SK-N-SH (cell line): ENCODE measurements at regions not wholly inside any gene's neighbourhood (a gene's known extent, or its start where the extent isn't known, plus 50 kb on each side); places are given as distances from the start of the nearest gene placed in this dataset.
A peak's percentile ranks its signal among the peaks of the same experiment; 100 is the strongest.

ENCODE experiments used
- CTCF ChIA-PET: fragments of 300-600, 350-600 bp; formaldehyde crosslinking; extraction: SDS; loops from one replicate; lab custom pipeline; 2021; lab: Yijun Ruan, JAX
- POLR2A ChIA-PET: fragments of 350-600 bp; sonication (Branson Sonifier 250); formaldehyde crosslinking; extraction: SDS; loops from one replicate; lab custom pipeline; 2020; ENCODE audit warnings: antibody characterized with exemption, inconsistent platforms; lab: Yijun Ruan, JAX
- DNase-seq: peaks from one replicate; pipeline ENCODE4 v3.0.0; 2012
- H2AFZ ChIP-seq: fragments of 200-600 bp; sonication (generic); 2 replicates; pipeline ENCODE4 v1.8.1; 2016; ENCODE audit warnings: antibody characterized with exemption, mild to moderate bottlenecking, low read depth
- H3F3A ChIP-seq: fragments of 200-600 bp; sonication (generic); replicated peaks from 2 replicates; pipeline ENCODE3; 2016; ENCODE audit warnings: antibody characterized with exemption, mild to moderate bottlenecking; ENCODE audit not compliant: insufficient read depth
- H3K27ac ChIP-seq, 2 experiments: fragments of 200-500 bp in 1 of 2; fragments of 200-600 bp in 1 of 2; sonication (Bioruptor generic) in 1 of 2; sonication (generic), shearing (Covaris generic) in 1 of 2; 2 replicates each; pipeline versions ENCODE4 v1.5.1 to v1.6.1; 2014 to 2016; ENCODE audit warnings: low read depth in 2 of 2, inconsistent platforms in 1 of 2, low read length in 1 of 2, mild to moderate bottlenecking in 1 of 2, mixed read lengths in 1 of 2
- H3K27me3 ChIP-seq: fragments of 200-600 bp; sonication (generic), shearing (Covaris generic); 2 replicates; pipeline ENCODE4 v1.6.1; 2016; ENCODE audit warnings: mixed run types; ENCODE audit not compliant: insufficient read depth
- H3K36me3 ChIP-seq, 2 experiments: fragments of 200-500 bp in 1 of 2; fragments of 200-600 bp in 1 of 2; sonication (Bioruptor generic) in 1 of 2; sonication (generic) in 1 of 2; replicated peaks in 1 of 2; 2 replicates each; pipeline versions ENCODE3 to v1.5.1; 2014 to 2016; ENCODE audit warnings: low read length in 1 of 2, mild to moderate bottlenecking in 1 of 2; ENCODE audit not compliant: insufficient read depth in 2 of 2, control insufficient read depth in 1 of 2
- H3K4me1 ChIP-seq, 2 experiments: fragments of 200-500 bp in 1 of 2; fragments of 200-600 bp in 1 of 2; sonication (Bioruptor generic) in 1 of 2; sonication (generic), shearing (Covaris generic) in 1 of 2; 2 replicates each; pipeline versions ENCODE4 v1.5.1 to v1.6.1; 2014 to 2016; ENCODE audit warnings: low read depth in 1 of 2, low read length in 1 of 2, mixed run types in 1 of 2; ENCODE audit not compliant: insufficient read depth in 2 of 2, control insufficient read depth in 1 of 2
- H3K4me2 ChIP-seq: fragments of 200-600 bp; sonication (generic), shearing (Covaris generic); 2 replicates; pipeline ENCODE4 v1.6.1; 2017; ENCODE audit warnings: mixed run types
- H3K4me3 ChIP-seq, 2 experiments: fragments of 200-500 bp in 1 of 2; fragments of 200-600 bp in 1 of 2; sonication (Bioruptor generic) in 1 of 2; sonication (generic), shearing (Covaris generic) in 1 of 2; 2 replicates each; pipeline versions ENCODE4 v1.5.1 to v1.8.1; 2014 to 2016; ENCODE audit warnings: low read depth in 2 of 2, inconsistent platforms in 1 of 2, low read length in 1 of 2, mild to moderate bottlenecking in 1 of 2, mixed read lengths in 1 of 2, moderate library complexity in 1 of 2
- H3K79me2 ChIP-seq: fragments of 200-600 bp; sonication (generic); 2 replicates; pipeline ENCODE4 v1.8.1; 2017; ENCODE audit warnings: mild to moderate bottlenecking; ENCODE audit not compliant: insufficient read depth
- H3K9ac ChIP-seq: fragments of 200-600 bp; sonication (generic); 2 replicates; pipeline ENCODE4 v1.6.1; 2017; ENCODE audit warnings: mixed run types
- H3K9me2 ChIP-seq: fragments of 200-600 bp; sonication (generic); 2 replicates; pipeline ENCODE4 v1.6.1; 2017; ENCODE audit warnings: mixed run types
- H3K9me3 ChIP-seq: fragments of 200-600 bp; sonication (generic); 2 replicates; pipeline ENCODE4 v1.6.1; 2017; ENCODE audit warnings: mixed run types, mild to moderate bottlenecking, moderate library complexity
- H4K20me1 ChIP-seq: fragments of 200-600 bp; sonication (generic); 2 replicates; pipeline ENCODE4 v1.6.1; 2017; ENCODE audit warnings: mild to moderate bottlenecking, mixed run types; ENCODE audit not compliant: insufficient read depth
- CHD2 ChIP-seq: fragments of 150-350 bp; IDR thresholded peaks from 2 replicates; pipeline ENCODE4 v1.6.1; 2018; ENCODE audit warnings: low read length; ENCODE audit not compliant: partially characterized antibody
- CTCF ChIP-seq: fragments of 200-600 bp; sonication (generic); IDR thresholded peaks from 2 replicates; pipeline ENCODE4 v1.6.1; 2017; ENCODE audit warnings: antibody characterized with exemption, mild to moderate bottlenecking, moderate library complexity
- EP300 ChIP-seq, 2 experiments: IDR thresholded peaks; 2 replicates each; pipeline versions ENCODE4 v1.4.0 to v1.6.1; 2012; ENCODE audit warnings: borderline replicate concordance in 1 of 2, low read depth in 1 of 2, low read length in 1 of 2
- EZH2phosphoT487 ChIP-seq: fragments of 200-600 bp; sonication (generic); IDR thresholded peaks from 2 replicates; pipeline ENCODE4 v1.6.1; 2017; ENCODE audit warnings: low read depth, mixed run types, mild to moderate bottlenecking, antibody characterized with exemption, moderate library complexity, borderline replicate concordance
- FOSL2 ChIP-seq: IDR thresholded peaks from 2 replicates; pipeline ENCODE4 v1.4.0; 2012; ENCODE audit warnings: low read depth, mild to moderate bottlenecking, moderate library complexity, borderline replicate concordance
- FOXJ3 ChIP-seq: sonication (generic); formaldehyde crosslinking; IDR thresholded peaks from 2 replicates; pipeline ENCODE4 v1.5.1; 2020; ENCODE audit warnings: mild to moderate bottlenecking, missing genetic modification reagents
- GABPA ChIP-seq: IDR thresholded peaks from 2 replicates; pipeline ENCODE4 v1.4.0; 2012; ENCODE audit warnings: low read depth, mild to moderate bottlenecking
- JUND ChIP-seq: IDR thresholded peaks from 2 replicates; pipeline ENCODE4 v1.4.0; 2012
- NFIC ChIP-seq: IDR thresholded peaks from 2 replicates; pipeline ENCODE4 v1.4.0; 2012; ENCODE audit warnings: borderline replicate concordance
- RAD21 ChIP-seq: IDR thresholded peaks from 2 replicates; pipeline ENCODE4 v1.6.1; 2012; ENCODE audit warnings: mild to moderate bottlenecking, low read length
- RCOR1 ChIP-seq: fragments of 150-350 bp; IDR thresholded peaks from 2 replicates; pipeline ENCODE4 v1.6.1; 2017; ENCODE audit warnings: antibody characterized with exemption, low read length
- RXRA ChIP-seq: IDR thresholded peaks from 2 replicates; pipeline ENCODE4 v1.4.0; 2012; ENCODE audit warnings: low read depth, mild to moderate bottlenecking, borderline replicate concordance
- SIN3A ChIP-seq: IDR thresholded peaks from 2 replicates; pipeline ENCODE4 v1.6.1; 2012; ENCODE audit warnings: low read depth, mild to moderate bottlenecking, low read length, moderate library complexity, borderline replicate concordance
- TCF12 ChIP-seq: IDR thresholded peaks from 2 replicates; pipeline ENCODE4 v1.4.0; 2012
- TEAD4 ChIP-seq: IDR thresholded peaks from 2 replicates; pipeline ENCODE4 v1.4.0; 2012; ENCODE audit warnings: mild to moderate bottlenecking, borderline replicate concordance; ENCODE audit not compliant: insufficient read depth
- YY1 ChIP-seq: IDR thresholded peaks from 2 replicates; pipeline ENCODE4 v1.4.0; 2012; ENCODE audit warnings: low read depth, mild to moderate bottlenecking
- ZBTB33 ChIP-seq: IDR thresholded peaks from 2 replicates; pipeline ENCODE4 v1.4.0; 2012; ENCODE audit warnings: low read depth, borderline replicate concordance
- WGBS: methylation state at CpG from one replicate; pipeline ENCODE4 v1.1.6; 2017; ENCODE audit warnings: low lambda C conversion rate; 5-methylcytosine and 5-hydroxymethylcytosine counted together
- TF ChIP-seq, protein P1 (sequence below): IDR thresholded peaks from 2 replicates; pipeline ENCODE4 v1.4.0; 2012; ENCODE audit warnings: low read depth, borderline replicate concordance
- TF ChIP-seq, protein P2 (sequence below): fragments of 150-350 bp; IDR thresholded peaks from 2 replicates; pipeline ENCODE4 v1.6.1; 2017; ENCODE audit warnings: antibody characterized with exemption, low read length, low read depth, borderline replicate concordance
- TF ChIP-seq, protein P3 (sequence below): IDR thresholded peaks from 2 replicates; pipeline ENCODE4; 2012

GRCh38 chr15:62976301-62976881, 66.2 kb upstream of the TPM1 start (continued):
- TF ChIP-seq, protein P1, sequence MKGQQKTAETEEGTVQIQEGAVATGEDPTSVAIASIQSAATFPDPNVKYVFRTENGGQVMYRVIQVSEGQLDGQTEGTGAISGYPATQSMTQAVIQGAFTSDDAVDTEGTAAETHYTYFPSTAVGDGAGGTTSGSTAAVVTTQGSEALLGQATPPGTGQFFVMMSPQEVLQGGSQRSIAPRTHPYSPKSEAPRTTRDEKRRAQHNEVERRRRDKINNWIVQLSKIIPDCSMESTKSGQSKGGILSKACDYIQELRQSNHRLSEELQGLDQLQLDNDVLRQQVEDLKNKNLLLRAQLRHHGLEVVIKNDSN, result no peak
- TF ChIP-seq, protein P2, sequence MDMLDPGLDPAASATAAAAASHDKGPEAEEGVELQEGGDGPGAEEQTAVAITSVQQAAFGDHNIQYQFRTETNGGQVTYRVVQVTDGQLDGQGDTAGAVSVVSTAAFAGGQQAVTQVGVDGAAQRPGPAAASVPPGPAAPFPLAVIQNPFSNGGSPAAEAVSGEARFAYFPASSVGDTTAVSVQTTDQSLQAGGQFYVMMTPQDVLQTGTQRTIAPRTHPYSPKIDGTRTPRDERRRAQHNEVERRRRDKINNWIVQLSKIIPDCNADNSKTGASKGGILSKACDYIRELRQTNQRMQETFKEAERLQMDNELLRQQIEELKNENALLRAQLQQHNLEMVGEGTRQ, result no peak
- TF ChIP-seq CHD2 (no peak), ZBTB33 (no peak), SIN3A (no peak), RAD21 (no peak), JUND (peak; percentile 62)

- Histone ChIP-seq H3K4me1 (peaks cover 15 to 33% of the 10 kb centered on the region in 2 experiments), H3K4me3 (no peak overlapping the region), H3K79me2 (peaks cover 8% of the 10 kb centered on the region; the same call in 1 of the 2 replicates), H3K27me3 (no peaks in the 10 kb centered on the region), H3K36me3 (no peaks in the 10 kb centered on the region), H3K9me3 (no peaks in the 10 kb centered on the region), H2AFZ (peak overlapping the region; percentile 66), H4K20me1 (no peaks in the 10 kb centered on the region), H3K9me2 (no peaks in the 10 kb centered on the region), H3F3A (peaks cover 41% of the 10 kb centered on the region), H3K4me2 (peak overlapping the region; percentile 46), H3K9ac (peak overlapping the region; percentile 32; the same call in 1 of the 2 replicates), H3K27ac (peak overlapping the region; percentile 56 to 94; a peak in 3 of 4 replicates)
- CTCF ChIA-PET, result interaction anchor here (1.1 to 1.6 kb wide), 3 partner anchors 10 to 70 kb away, joined by 3 to 6 read pairs (median 3); no protein-coding TSS in a partner anchor
- POLR2A ChIA-PET, result no interaction called here
- TF ChIP-seq, protein P3, sequence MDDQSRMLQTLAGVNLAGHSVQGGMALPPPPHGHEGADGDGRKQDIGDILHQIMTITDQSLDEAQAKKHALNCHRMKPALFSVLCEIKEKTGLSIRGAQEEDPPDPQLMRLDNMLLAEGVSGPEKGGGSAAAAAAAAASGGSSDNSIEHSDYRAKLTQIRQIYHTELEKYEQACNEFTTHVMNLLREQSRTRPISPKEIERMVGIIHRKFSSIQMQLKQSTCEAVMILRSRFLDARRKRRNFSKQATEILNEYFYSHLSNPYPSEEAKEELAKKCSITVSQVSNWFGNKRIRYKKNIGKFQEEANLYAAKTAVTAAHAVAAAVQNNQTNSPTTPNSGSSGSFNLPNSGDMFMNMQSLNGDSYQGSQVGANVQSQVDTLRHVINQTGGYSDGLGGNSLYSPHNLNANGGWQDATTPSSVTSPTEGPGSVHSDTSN, result peak; percentile 78; the same call in 1 of the 2 replicates
- TF ChIP-seq RCOR1, result no peak
- TF ChIP-seq YY1, result no peak
- TF ChIP-seq GABPA, result no peak
- TF ChIP-seq, protein P1, result no peak
- no peak for TF ChIP-seq FOSL2
- no peak for TF ChIP-seq CTCF
- TF ChIP-seq EP300 (IDR thresholded peaks at IDR 0.05; ENCODE audit: borderline replicate concordance in 1 of 2, low read depth in 1 of 2, low read length in 1 of 2), result peak in 1 of 2 experiments; percentile 41; a peak in 1 of 4 replicates
- TF ChIP-seq JUND, result peak; percentile 12; the same call in 1 of the 2 replicates
- peak; percentile 79 for TF ChIP-seq TCF12
- no peak for TF ChIP-seq EZH2phosphoT487
- no peak for TF ChIP-seq FOXJ3 (CRISPR knock-in tag)
- TF ChIP-seq TEAD4, result peak; percentile 71
- peak; percentile 68; the same call in 1 of the 2 replicates for TF ChIP-seq NFIC
- TF ChIP-seq RXRA, result peak; percentile 68; the same call in 1 of the 2 replicates
- WGBS, result 62% methylated on average over 8 of the region's 8 CpGs
- DNase-seq, result no peak
These were observed 64.4 kb upstream of the TPM1 start for GRCh38 chr15:62977952-62978811.
